ENCODE measurements at regions not wholly inside any gene's neighbourhood (a gene's known extent, or its start where the extent isn't known, plus 50 kb on each side); places are given as distances from the start of the nearest gene placed in this dataset.
"Not testable (repeated sequence)": the region's sequence is repeated elsewhere in the genome, so short reads cannot be mapped to it uniquely, and the experiment has no call there.

DNA sequence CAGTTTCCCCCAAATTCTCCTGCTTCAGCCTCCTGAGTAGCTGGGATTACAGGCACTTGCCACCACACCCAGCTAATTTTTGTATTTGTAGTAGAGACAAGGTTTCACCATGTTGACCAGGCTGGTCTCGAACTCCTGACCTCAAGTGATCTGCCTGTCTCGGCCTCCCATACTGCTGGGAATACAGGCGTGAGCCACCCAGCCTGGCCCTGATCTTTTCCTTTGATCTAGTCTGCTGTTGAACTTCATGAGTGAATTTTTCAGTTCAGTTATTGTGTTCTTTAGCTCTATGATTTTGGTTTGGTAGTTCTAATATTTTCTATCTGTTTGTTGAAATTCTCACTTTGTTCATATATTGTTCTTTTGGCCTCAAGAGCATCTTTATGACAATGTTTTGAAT, 83.4 kb upstream of the RAP2C start:
- DNase-seq (ENCODE audit: low read depth in 1 of 2, low spot score in 1 of 2): not testable (repeated sequence)

DNA sequence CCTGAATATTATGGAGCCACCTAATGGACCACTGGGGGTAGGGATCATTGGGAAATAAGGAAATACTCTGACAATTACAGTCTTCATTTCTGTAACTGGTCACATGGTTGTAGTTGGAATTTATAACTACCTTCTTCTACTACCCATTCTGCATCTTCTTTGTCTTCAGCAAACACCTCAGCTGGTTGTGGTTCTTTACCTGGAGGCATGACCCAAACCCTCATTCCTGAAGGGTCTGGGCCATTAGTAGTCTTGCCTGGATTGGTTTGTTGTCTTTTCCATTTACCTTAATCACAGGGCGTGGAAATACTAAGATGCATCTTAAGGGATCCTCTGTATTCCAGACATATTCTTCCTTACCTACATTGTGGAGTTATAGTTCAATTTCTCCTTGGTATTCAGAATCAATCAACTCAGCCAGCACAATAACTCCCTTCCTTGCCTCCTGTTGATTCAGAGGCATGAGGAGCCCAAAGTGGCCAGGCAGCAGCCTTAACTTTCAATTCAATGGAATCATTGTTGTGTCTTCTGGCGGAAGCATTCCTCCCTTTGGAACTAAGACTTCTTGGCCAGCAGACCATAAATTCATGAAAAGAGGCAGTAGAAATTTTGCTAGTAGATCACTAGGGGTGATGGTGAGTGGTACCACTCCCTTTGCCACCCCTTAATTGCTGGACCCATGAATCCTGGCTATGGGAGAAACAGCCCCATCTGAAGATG, 75.7 kb upstream of the RAP2C start:
- no peak for DNase-seq (ENCODE audit: low read depth in 1 of 2, low spot score in 1 of 2)

- no peak for DNase-seq (ENCODE audit: low read depth in 1 of 2, low spot score in 1 of 2)
These were observed 74.9 kb upstream of the RAP2C start for GRCh38 chrX:132294192-132294591.

GRCh38 chrX:132292793-132293192, 73.5 kb upstream of the RAP2C start:
- DNase-seq (ENCODE audit: low read depth in 1 of 2, low spot score in 1 of 2): peak in 1 of 2 donors; percentile 15

DNA sequence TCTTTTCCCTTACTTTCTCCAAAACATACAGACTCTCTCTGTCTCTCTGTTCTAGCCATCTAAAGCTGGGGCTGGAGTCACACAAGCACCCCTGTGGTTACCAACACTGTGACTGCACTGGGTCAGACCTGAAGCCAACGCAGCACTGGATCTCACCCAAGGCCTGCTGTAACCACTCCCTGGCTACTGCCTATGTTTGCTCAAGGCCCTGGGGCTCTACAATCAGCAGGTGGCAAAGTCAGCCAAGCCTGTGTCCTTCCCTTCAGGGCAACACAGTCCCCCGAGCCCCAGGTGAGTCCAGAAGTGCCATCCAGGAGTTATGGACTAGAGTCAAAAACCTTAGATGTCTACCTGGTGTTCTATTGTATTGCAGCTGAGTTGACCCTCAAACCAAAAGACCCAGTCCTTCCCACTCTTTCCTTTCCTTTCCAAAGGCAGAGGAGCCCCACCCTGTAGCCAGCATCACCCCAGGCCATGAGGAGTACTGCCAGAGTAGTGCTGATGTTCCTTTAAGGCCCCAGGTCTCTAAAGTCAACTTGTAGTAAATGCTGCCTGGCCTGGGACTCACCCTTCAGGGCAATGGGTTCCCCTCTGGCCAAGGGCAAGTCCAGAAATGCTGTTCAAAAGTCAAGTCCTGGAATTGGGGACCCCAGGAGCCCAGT, 58.8 kb upstream of the RAP2C start:
- DNase-seq (ENCODE audit: low read depth in 1 of 2, low spot score in 1 of 2): no peak

DNA sequence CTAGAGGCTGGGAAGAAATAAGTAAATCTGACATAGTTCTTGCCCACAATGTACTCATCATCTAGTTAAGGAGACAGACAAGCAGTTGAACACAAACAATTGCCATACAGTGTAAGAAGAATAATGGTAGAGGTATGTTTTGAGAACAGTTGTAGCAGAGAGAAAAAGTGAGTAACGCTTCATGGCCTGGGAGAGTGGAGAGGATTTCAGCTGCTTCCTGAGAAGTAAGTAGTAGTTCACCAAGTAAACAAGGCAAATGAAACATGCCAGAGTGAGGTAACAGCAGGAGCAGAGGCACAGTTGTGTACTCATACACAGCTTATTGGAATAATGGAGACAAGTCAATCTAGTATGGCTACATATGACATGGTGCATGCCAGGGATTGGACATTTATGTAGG, 53.6 kb upstream of the RAP2C start:
- DNase-seq (ENCODE audit: low read depth in 1 of 2, low spot score in 1 of 2): no peak

GRCh38 chrX:132271311-132271778, 52.1 kb upstream of the RAP2C start:
- no peak for DNase-seq (ENCODE audit: low read depth in 1 of 2, low spot score in 1 of 2)

DNA sequence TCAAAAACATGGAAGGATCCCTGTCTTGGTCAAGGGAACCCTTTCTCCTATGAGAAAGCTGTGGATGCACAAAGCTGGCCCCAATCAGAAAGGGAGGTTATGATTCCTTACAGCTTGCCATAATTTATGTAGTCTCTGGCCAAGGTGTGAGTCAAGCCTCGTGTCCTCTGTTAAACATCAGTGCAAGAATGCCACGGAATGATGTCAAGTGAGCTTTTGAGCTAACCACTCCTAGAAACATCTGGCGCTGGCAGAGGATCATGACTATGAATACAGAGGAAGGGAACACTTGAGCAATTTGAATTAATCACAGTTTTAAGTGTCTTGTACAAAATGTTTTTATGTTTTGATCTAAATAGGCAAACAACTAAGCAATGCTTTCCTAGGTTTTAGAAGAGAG, 51.5 kb upstream of the RAP2C start:
- no peak for DNase-seq (ENCODE audit: low read depth in 1 of 2, low spot score in 1 of 2)

- DNase-seq (ENCODE audit: low read depth in 1 of 2, low spot score in 1 of 2): no peak
These were observed 50.8 kb upstream of the RAP2C start for GRCh38 chrX:132270021-132270420.

Data from activated CD4-positive, alpha-beta T cell treated with anti-CD3 and anti-CD28 coated beads, Interleukin-2, amount 50 U/mL, for 24 hours (primary cell).